WTC11 (cell line): ENCODE measurements at regions not wholly inside any gene's neighbourhood (a gene's known extent, or its start where the extent isn't known, plus 50 kb on each side); places are given as distances from the start of the nearest gene placed in this dataset.

Experiments used
- ATF2 ChIP-seq: sonication (generic); formaldehyde crosslinking; IDR thresholded peaks from 2 replicates; pipeline ENCODE4 v1.8.1; 2022; ENCODE audit warnings: low read depth, missing genetic modification reagents, borderline replicate concordance
- CDX4 ChIP-seq: fragments of 250-450 bp; sonication (Bioruptor Pico); IDR thresholded peaks from 2 replicates; pipeline ENCODE4 v1.9.0; 2021; ENCODE audit warnings: moderate library complexity, mild to moderate bottlenecking, inconsistent platforms, borderline replicate concordance
- CTCF ChIP-seq: fragments of 200-600 bp; IDR thresholded peaks from 2 replicates; pipeline ENCODE4 v1.8.0; 2022; ENCODE audit warnings: antibody characterized with exemption
- E2F1 ChIP-seq: sonication (generic); formaldehyde crosslinking; IDR thresholded peaks from 2 replicates; pipeline ENCODE4 v1.8.0; 2022; ENCODE audit warnings: mild to moderate bottlenecking, missing genetic modification reagents
- E2F4 ChIP-seq: sonication (generic); formaldehyde crosslinking; IDR thresholded peaks from 2 replicates; pipeline ENCODE4 v1.8.1; 2022; ENCODE audit warnings: low read depth, mild to moderate bottlenecking, moderate library complexity, missing genetic modification reagents, borderline replicate concordance
- ELF4 ChIP-seq: sonication (generic); formaldehyde crosslinking; IDR thresholded peaks from 2 replicates; pipeline ENCODE4 v1.8.1; 2022; ENCODE audit warnings: low read depth, mild to moderate bottlenecking, moderate library complexity, missing genetic modification reagents
- ESRRA ChIP-seq: sonication (generic); formaldehyde crosslinking; IDR thresholded peaks from 2 replicates; pipeline ENCODE4 v1.8.1; 2022; ENCODE audit warnings: mild to moderate bottlenecking, missing genetic modification reagents, borderline replicate concordance
- MLX ChIP-seq: sonication (generic); formaldehyde crosslinking; IDR thresholded peaks from 2 replicates; pipeline ENCODE4 v1.8.1; 2023; ENCODE audit warnings: mild to moderate bottlenecking, missing genetic modification reagents, moderate library complexity
- NR2C2 ChIP-seq: sonication (generic); formaldehyde crosslinking; IDR thresholded peaks from 2 replicates; pipeline ENCODE4 v1.8.0; 2022; ENCODE audit warnings: mild to moderate bottlenecking, missing genetic modification reagents
- PREB ChIP-seq: sonication (generic); formaldehyde crosslinking; IDR thresholded peaks from 2 replicates; pipeline ENCODE4 v1.8.1; 2022; ENCODE audit warnings: mild to moderate bottlenecking, missing genetic modification reagents, moderate library complexity, borderline replicate concordance
- RELA ChIP-seq: sonication (generic); formaldehyde crosslinking; IDR thresholded peaks from 2 replicates; pipeline ENCODE4 v1.8.1; 2022; ENCODE audit warnings: missing genetic modification reagents, mild to moderate bottlenecking, borderline replicate concordance
- TP53 ChIP-seq: sonication (generic); formaldehyde crosslinking; IDR thresholded peaks from 2 replicates; pipeline ENCODE4 v1.8.1; 2023; ENCODE audit warnings: mild to moderate bottlenecking, missing genetic modification reagents
- ZNF423 ChIP-seq: fragments of 250-450 bp; sonication (Bioruptor Pico); IDR thresholded peaks from 2 replicates; pipeline ENCODE4 v2.1.2; 2022; ENCODE audit warnings: mild to moderate bottlenecking, moderate library complexity

- no peak for TF ChIP-seq ZNF423 (CRISPR knock-in tag)
- no peak for TF ChIP-seq CTCF
- no peak for TF ChIP-seq RELA (CRISPR knock-in tag)
- no peak for TF ChIP-seq NR2C2 (CRISPR knock-in tag)
- TF ChIP-seq E2F1 = no peak
- no peak for TF ChIP-seq ESRRA (CRISPR knock-in tag)
- no peak for TF ChIP-seq ELF4 (CRISPR knock-in tag)
- TF ChIP-seq PREB (CRISPR knock-in tag) = no peak
- no peak for TF ChIP-seq MLX (CRISPR knock-in tag)
- no peak for TF ChIP-seq ATF2
- TF ChIP-seq TP53 (CRISPR knock-in tag) = no peak
- TF ChIP-seq CDX4 (CRISPR knock-in tag) = no peak
- no peak for TF ChIP-seq E2F4 (CRISPR knock-in tag)
Observed at GRCh38 chr21:15592957-15593356, 136.8 kb upstream of the USP25 start.
